ENCODE measurements at regions not wholly inside any gene's neighbourhood (a gene's known extent, or its start where the extent isn't known, plus 50 kb on each side); places are given as distances from the start of the nearest gene placed in this dataset.

DNA sequence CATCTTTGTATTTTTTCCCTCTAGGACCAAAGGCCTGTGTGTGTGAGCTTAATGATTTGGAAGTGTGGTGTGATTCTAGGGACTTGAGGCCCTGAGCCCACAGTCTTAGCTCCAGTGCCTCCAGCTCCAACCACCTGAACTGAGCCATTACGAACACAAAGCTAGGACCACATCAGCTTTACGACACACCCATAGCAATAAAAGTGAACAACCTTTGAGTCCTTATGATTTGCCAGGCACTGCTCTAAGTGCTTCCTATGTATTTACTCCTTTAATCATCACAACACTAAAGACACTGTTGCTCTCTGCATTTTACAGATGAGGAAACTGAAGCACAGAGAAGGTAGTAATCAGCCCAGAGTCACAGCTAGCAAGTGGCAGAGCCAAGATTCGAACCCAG is 126.4 kb downstream of the EHF start:
- TF ChIP-seq CTCF (IDR thresholded peaks at IDR 0.05) (no peak), POLR2A (IDR thresholded peaks at IDR 0.05) (no peak), POLR2AphosphoS5 (IDR thresholded peaks at IDR 0.05) (no peak), EP300 (IDR thresholded peaks at IDR 0.05) (no peak)
